ENCODE measurements at regions not wholly inside any gene's neighbourhood (a gene's known extent, or its start where the extent isn't known, plus 50 kb on each side); places are given as distances from the start of the nearest gene placed in this dataset.

- TF ChIP-seq CHD7 (IDR thresholded peaks at IDR 0.05; ENCODE audit: insufficient replicate concordance, low read length) (no peak), JUN (IDR thresholded peaks at IDR 0.05; ENCODE audit: low read depth, low read length) (no peak), TBP (IDR thresholded peaks at IDR 0.05; ENCODE audit: low read depth, low read length) (no peak)
Observed at GRCh38 chr3:117818592-117818991, 1109.0 kb downstream of the TUSC7 start (continued).
